Smooth muscle cell (in vitro differentiated cells): ENCODE measurements at regions not wholly inside any gene's neighbourhood (a gene's known extent, or its start where the extent isn't known, plus 50 kb on each side); places are given as distances from the start of the nearest gene placed in this dataset.

ENCODE experiments used
- DNase-seq: peaks from one replicate; lab custom pipeline; 2025; ENCODE audit not compliant: unreplicated experiment; lab: John Stamatoyannopoulos, UW
- H2AFZ ChIP-seq: fragments of 200-600 bp; sonication (generic); 2 replicates; pipeline ENCODE4 v1.6.0; 2016; ENCODE audit warnings: antibody characterized with exemption, low read depth, mild to moderate bottlenecking
- H3F3A ChIP-seq: fragments of 200-600 bp; sonication (generic); 2 replicates; pipeline ENCODE4 v1.6.0; 2017; ENCODE audit warnings: antibody characterized with exemption, low read depth
- H3K27ac ChIP-seq: fragments of 200-600 bp; sonication (generic); 2 replicates; pipeline ENCODE4 v1.5.1; 2016; ENCODE audit warnings: low read depth, mild to moderate bottlenecking
- H3K27me3 ChIP-seq: fragments of 200-600 bp; sonication (generic); 2 replicates; pipeline ENCODE4 v1.6.1; 2016; ENCODE audit warnings: low read depth, mild to moderate bottlenecking
- H3K36me3 ChIP-seq: fragments of 200-600 bp; sonication (generic); 2 replicates; pipeline ENCODE4 v1.5.1; 2016; ENCODE audit warnings: low read depth
- H3K4me1 ChIP-seq: fragments of 200-600 bp; sonication (generic); 2 replicates; pipeline ENCODE4 v1.5.1; 2016; ENCODE audit warnings: low read depth
- H3K4me2 ChIP-seq: fragments of 200-600 bp; sonication (generic); 2 replicates; pipeline ENCODE4 v1.6.0; 2016; ENCODE audit warnings: mild to moderate bottlenecking
- H3K4me3 ChIP-seq: fragments of 200-600 bp; sonication (generic); 2 replicates; pipeline ENCODE4 v1.5.1; 2016; ENCODE audit warnings: mild to moderate bottlenecking
- H3K79me2 ChIP-seq: fragments of 200-600 bp; sonication (generic); 2 replicates; pipeline ENCODE4 v1.6.0; 2016; ENCODE audit warnings: low read depth, mild to moderate bottlenecking
- H3K9ac ChIP-seq: fragments of 200-600 bp; sonication (generic); 2 replicates; pipeline ENCODE4 v1.6.0; 2016; ENCODE audit warnings: low read depth
- H3K9me3 ChIP-seq: fragments of 200-600 bp; sonication (generic); replicated peaks from 2 replicates; pipeline ENCODE4 v1.5.1; 2016; ENCODE audit warnings: low read depth
- H4K20me1 ChIP-seq: fragments of 200-600 bp; sonication (generic); 2 replicates; pipeline ENCODE4 v1.6.0; 2016; ENCODE audit warnings: low read depth
- CTCF ChIP-seq: fragments of 200-600 bp; sonication (generic); IDR thresholded peaks from 2 replicates; pipeline ENCODE4 v1.5.1; 2017; ENCODE audit warnings: borderline replicate concordance, mild to moderate bottlenecking, antibody characterized with exemption; ENCODE audit not compliant: insufficient read depth, poor library complexity, severe bottlenecking
- WGBS: methylation state at CpG from one replicate; pipeline ENCODE4 v1.1.7; 2016; ENCODE audit warnings: low lambda C conversion rate; 5-methylcytosine and 5-hydroxymethylcytosine counted together

- no peak overlapping the region for H3K4me3 ChIP-seq
- TF ChIP-seq CTCF = no peak
- H3F3A ChIP-seq = no peaks in the 10 kb centered on the region
- H3K27me3 ChIP-seq = peaks cover 32% of the 10 kb centered on the region
- H3K79me2 ChIP-seq = no peaks in the 10 kb centered on the region
- H3K36me3 ChIP-seq = no peaks in the 10 kb centered on the region
- H3K9ac ChIP-seq = no peak overlapping the region
- H3K4me1 ChIP-seq = no peaks in the 10 kb centered on the region
- H2AFZ ChIP-seq = no peak overlapping the region
- H4K20me1 ChIP-seq = no peaks in the 10 kb centered on the region
- H3K27ac ChIP-seq = no peak overlapping the region
- whole genome bisulfite sequencing = 88% methylated on average over 6 of the region's 6 CpGs
- no peak for DNase-seq
- no peak overlapping the region for H3K4me2 ChIP-seq
- H3K9me3 ChIP-seq = no peaks in the 10 kb centered on the region
Observed at GRCh38 chr2:126774290-126774689, 118.3 kb downstream of the GYPC start.

DNA sequence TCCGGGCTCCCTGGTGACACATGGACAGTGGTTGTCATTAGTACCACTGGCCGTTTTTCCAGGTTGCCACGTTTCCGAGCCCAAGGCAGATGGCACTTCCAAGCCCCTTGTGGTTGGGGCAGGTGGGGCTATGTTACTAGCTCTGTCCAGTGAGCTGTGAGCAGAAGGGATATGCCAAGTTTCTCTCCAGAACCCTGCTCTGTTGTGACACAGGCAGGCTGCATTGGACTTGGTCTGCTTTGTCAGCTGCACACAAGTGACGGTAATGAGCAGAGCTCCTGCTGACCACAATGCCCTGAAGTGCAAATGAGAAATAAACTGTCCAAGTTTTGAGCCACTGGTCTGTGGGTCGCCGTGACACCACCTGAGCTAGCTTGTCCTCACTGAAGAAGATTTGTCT lies 118.8 kb downstream of the GYPC start:
- no peaks in the 10 kb centered on the region for H3F3A ChIP-seq
- H3K27me3 ChIP-seq = peaks cover 32% of the 10 kb centered on the region
- no peak overlapping the region for H3K27ac ChIP-seq
- H2AFZ ChIP-seq = no peak overlapping the region
- no peaks in the 10 kb centered on the region for H3K79me2 ChIP-seq
- no peak for TF ChIP-seq CTCF
- no peaks in the 10 kb centered on the region for H3K36me3 ChIP-seq
- H4K20me1 ChIP-seq = no peaks in the 10 kb centered on the region
- no peak for DNase-seq
- 88% methylated on average over 7 of the region's 7 CpGs for WGBS
- H3K4me3 ChIP-seq = no peak overlapping the region
- H3K9me3 ChIP-seq = no peaks in the 10 kb centered on the region
- no peak overlapping the region for H3K4me2 ChIP-seq
- no peaks in the 10 kb centered on the region for H3K4me1 ChIP-seq
- H3K9ac ChIP-seq = no peak overlapping the region

DNA sequence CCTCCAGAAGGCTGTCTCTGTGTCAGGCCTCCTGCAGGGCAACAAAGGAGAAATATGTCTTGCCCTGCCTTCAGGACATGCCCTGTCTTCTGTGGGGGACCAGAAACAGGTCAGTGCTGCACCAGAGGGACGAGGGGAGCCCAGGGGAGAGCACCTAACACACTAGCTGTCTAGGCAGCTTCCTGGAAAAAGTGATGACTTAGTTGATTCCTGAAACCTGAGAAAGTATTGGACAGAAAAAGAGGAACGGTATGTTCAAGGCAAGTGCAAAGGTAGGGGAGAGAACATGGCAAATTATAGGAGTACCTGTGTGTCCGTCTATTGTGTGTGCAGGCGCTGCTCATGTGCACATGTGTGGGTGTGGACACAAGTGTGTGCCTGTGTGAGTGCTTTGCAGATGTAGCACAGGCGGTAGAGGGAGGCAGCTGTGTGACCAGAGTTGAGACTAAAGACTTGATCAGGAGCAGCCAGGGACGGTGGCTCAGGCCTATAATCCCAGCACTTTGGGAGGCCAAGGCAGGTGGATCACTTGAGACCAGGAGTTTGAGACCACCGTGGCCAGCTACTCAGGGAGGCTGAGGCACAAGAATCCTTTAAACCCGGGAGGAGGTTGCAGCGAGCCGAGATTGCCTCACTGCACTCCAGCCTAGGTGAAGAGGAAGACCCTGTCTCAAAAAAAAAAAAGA lies 119.5 kb downstream of the GYPC start:
- H3K4me3 ChIP-seq = no peak overlapping the region
- H3K4me2 ChIP-seq = no peak overlapping the region
- no peak for DNase-seq
- no peaks in the 10 kb centered on the region for H3K79me2 ChIP-seq
- H3K9me3 ChIP-seq = no peaks in the 10 kb centered on the region
- H3F3A ChIP-seq = no peaks in the 10 kb centered on the region
- no peak overlapping the region for H3K27ac ChIP-seq
- no peak overlapping the region for H3K9ac ChIP-seq
- 93% methylated on average over 10 of the region's 10 CpGs for WGBS
- H3K27me3 ChIP-seq = peaks cover 30% of the 10 kb centered on the region
- no peaks in the 10 kb centered on the region for H4K20me1 ChIP-seq
- H2AFZ ChIP-seq = no peak overlapping the region
- no peaks in the 10 kb centered on the region for H3K4me1 ChIP-seq
- no peak for TF ChIP-seq CTCF
- no peaks in the 10 kb centered on the region for H3K36me3 ChIP-seq

GRCh38 chr2:126776255-126776654 lies 120.3 kb downstream of the GYPC start:
- Histone ChIP-seq H2AFZ (no peak overlapping the region), H3F3A (no peaks in the 10 kb centered on the region), H3K9ac (no peak overlapping the region), H3K4me3 (peak overlapping the region; percentile 80), H3K4me1 (no peaks in the 10 kb centered on the region), H3K9me3 (no peaks in the 10 kb centered on the region), H3K79me2 (no peaks in the 10 kb centered on the region), H3K36me3 (no peaks in the 10 kb centered on the region), H3K4me2 (peak overlapping the region; percentile 89), H3K27ac (no peak overlapping the region), H3K27me3 (peaks cover 30% of the 10 kb centered on the region), H4K20me1 (no peaks in the 10 kb centered on the region)
- no peak for TF ChIP-seq CTCF
- DNase-seq = no peak
- whole genome bisulfite sequencing = 30% methylated on average over 9 of the region's 9 CpGs
